HUES48 (cell line): ENCODE measurements at regions not wholly inside any gene's neighbourhood (a gene's known extent, or its start where the extent isn't known, plus 50 kb on each side); places are given as distances from the start of the nearest gene placed in this dataset.

Experiments
- H3K27ac ChIP-seq: one replicate; pipeline ENCODE4 v1.7.0; 2013; ENCODE audit warnings: low read depth, low read length, inconsistent platforms
- H3K27me3 ChIP-seq: 2 replicates; pipeline ENCODE4 v1.6.1; 2013; ENCODE audit warnings: mild to moderate bottlenecking, low read length; ENCODE audit not compliant: control insufficient read depth, insufficient read depth
- H3K36me3 ChIP-seq: 2 replicates; pipeline ENCODE4 v1.6.1; 2013; ENCODE audit warnings: low read length; ENCODE audit not compliant: control insufficient read depth, insufficient read depth
- H3K4me1 ChIP-seq: 2 replicates; pipeline ENCODE4 v1.6.1; 2013; ENCODE audit warnings: mild to moderate bottlenecking, low read length; ENCODE audit not compliant: control insufficient read depth, insufficient read depth
- H3K4me3 ChIP-seq: 2 replicates; pipeline ENCODE4 v1.5.1; 2013; ENCODE audit warnings: mild to moderate bottlenecking, low read depth, low read length
- H3K9ac ChIP-seq: 2 replicates; pipeline ENCODE4 v1.6.1; 2013; ENCODE audit warnings: mild to moderate bottlenecking, low read depth, low read length, moderate library complexity
- H3K9me3 ChIP-seq: 2 replicates; pipeline ENCODE4 v1.6.1; 2013; ENCODE audit warnings: low read length; ENCODE audit not compliant: control insufficient read depth, insufficient read depth

GRCh38 chr5:123735384-123735783 is 223.4 kb downstream of the CSNK1G3 start:
- no peak overlapping the region for H3K4me3 ChIP-seq
- no peak overlapping the region for H3K9ac ChIP-seq
- H3K9me3 ChIP-seq: peaks cover 34% of the 10 kb centered on the region
- no peaks in the 10 kb centered on the region for H3K4me1 ChIP-seq
- no peaks in the 10 kb centered on the region for H3K36me3 ChIP-seq
- no peaks in the 10 kb centered on the region for H3K27me3 ChIP-seq
- H3K27ac ChIP-seq: no peak overlapping the region

DNA sequence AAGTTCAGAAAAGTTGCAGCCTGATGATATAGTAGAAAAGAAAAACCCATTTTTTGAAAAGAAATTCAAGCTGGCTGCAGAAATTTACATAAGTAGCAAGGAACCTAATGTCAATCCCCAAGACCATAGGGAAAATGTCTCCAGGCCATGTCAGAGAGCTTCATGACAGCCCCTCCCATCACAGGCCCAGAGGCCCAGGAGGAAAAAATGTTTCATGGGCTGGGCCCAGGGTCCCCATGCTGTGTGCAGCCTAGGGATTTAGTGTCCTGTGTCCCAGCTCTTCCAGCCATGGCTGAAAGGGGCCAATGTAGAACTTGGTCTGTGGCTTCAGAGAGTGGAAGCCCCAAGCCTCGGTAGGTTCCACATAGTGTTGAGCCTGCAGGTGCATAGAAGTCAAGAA is 220.3 kb downstream of the CSNK1G3 start:
- Histone ChIP-seq H3K9ac (no peak overlapping the region), H3K4me3 (no peak overlapping the region), H3K27me3 (no peaks in the 10 kb centered on the region), H3K27ac (no peak overlapping the region), H3K36me3 (no peaks in the 10 kb centered on the region), H3K9me3 (peaks cover 36% of the 10 kb centered on the region), H3K4me1 (no peaks in the 10 kb centered on the region)

- no peak overlapping the region for H3K9ac ChIP-seq
- no peaks in the 10 kb centered on the region for H3K36me3 ChIP-seq
- H3K27me3 ChIP-seq: no peaks in the 10 kb centered on the region
- no peak overlapping the region for H3K27ac ChIP-seq
- no peaks in the 10 kb centered on the region for H3K9me3 ChIP-seq
- H3K4me1 ChIP-seq: no peaks in the 10 kb centered on the region
- no peak overlapping the region for H3K4me3 ChIP-seq
Observed at GRCh38 chr5:123722451-123722850, 210.5 kb downstream of the CSNK1G3 start.

DNA sequence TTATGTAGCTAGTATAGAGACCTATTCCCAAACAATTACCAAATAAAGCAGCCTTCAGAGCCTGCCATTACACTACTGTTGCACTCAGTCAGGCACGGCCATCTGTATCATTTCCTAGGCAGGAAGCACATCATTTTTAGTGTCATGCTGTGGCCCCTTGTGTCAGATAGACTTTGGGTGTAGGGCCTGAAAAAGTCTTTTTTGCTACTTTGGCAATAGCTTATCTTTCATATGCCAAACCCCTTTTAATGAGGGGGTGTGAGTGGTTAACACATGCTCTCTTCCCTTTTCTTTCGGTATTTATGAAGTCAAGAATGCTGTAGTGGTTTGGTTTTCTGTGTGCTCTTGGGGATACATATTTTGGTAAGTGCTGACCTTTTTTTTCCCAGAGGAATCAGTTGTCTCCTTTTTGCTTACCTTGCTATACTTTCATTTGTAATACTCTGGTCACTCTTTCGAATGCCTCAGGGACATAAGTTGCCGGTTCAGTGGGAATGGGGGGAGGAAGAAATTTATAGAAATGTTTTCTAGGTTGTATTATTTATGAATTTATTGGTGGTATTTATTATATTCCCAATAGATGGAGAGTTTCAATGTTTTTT is 209.8 kb downstream of the CSNK1G3 start:
- no peak overlapping the region for H3K4me3 ChIP-seq
- H3K9me3 ChIP-seq: no peaks in the 10 kb centered on the region
- H3K4me1 ChIP-seq: no peaks in the 10 kb centered on the region
- H3K36me3 ChIP-seq: no peaks in the 10 kb centered on the region
- H3K27me3 ChIP-seq: no peaks in the 10 kb centered on the region
- H3K9ac ChIP-seq: no peak overlapping the region
- no peak overlapping the region for H3K27ac ChIP-seq

DNA sequence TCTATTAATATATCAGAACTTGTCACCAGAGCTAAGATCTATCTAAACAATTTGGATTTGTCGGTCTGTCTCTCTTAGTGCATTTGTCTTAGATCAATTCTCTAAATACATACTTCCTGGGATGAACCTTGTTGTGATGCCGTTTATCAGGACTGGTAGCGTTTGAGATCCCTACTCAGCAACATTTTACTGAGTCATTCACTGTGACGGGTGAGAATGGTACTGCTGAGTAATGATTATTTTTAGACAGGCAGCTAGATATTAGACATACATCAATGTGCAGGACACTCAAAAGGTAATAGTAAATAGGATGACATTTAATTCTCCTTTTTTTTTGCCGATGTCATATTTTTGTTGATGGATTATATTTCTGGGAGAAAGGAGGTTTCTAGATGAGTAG is 209.0 kb downstream of the CSNK1G3 start:
- Histone ChIP-seq H3K4me1 (no peaks in the 10 kb centered on the region), H3K27ac (no peak overlapping the region), H3K4me3 (no peak overlapping the region), H3K27me3 (no peaks in the 10 kb centered on the region), H3K36me3 (no peaks in the 10 kb centered on the region), H3K9me3 (no peaks in the 10 kb centered on the region), H3K9ac (no peak overlapping the region)

- H3K36me3 ChIP-seq: no peaks in the 10 kb centered on the region
- no peaks in the 10 kb centered on the region for H3K9me3 ChIP-seq
- H3K27ac ChIP-seq: no peak overlapping the region
- H3K27me3 ChIP-seq: no peaks in the 10 kb centered on the region
- H3K4me3 ChIP-seq: no peak overlapping the region
- no peak overlapping the region for H3K9ac ChIP-seq
- H3K4me1 ChIP-seq: no peaks in the 10 kb centered on the region
Observed at GRCh38 chr5:123720339-123720738, 208.4 kb downstream of the CSNK1G3 start.

DNA sequence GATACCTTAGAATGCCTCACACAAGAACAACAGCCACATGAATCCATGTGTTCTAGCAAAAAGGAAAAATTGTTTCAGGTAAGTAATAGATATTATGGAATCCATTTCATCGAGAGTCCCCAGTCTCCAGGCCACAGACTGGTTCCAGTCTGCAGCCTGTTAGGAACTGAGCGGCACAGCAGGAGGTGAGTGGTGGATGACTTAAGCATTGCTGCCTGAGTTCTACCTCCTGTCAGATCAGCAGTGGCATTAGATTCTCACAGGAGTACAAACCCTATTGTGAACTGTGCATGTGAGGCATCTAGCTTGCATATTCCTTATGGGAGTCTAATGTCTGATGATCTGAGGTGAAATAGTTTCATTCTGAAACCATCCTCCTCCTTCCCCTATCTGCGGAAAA is 207.0 kb downstream of the CSNK1G3 start:
- no peak overlapping the region for H3K9ac ChIP-seq
- no peaks in the 10 kb centered on the region for H3K27me3 ChIP-seq
- no peak overlapping the region for H3K27ac ChIP-seq
- H3K36me3 ChIP-seq: no peaks in the 10 kb centered on the region
- no peaks in the 10 kb centered on the region for H3K9me3 ChIP-seq
- H3K4me3 ChIP-seq: no peak overlapping the region
- no peaks in the 10 kb centered on the region for H3K4me1 ChIP-seq

DNA sequence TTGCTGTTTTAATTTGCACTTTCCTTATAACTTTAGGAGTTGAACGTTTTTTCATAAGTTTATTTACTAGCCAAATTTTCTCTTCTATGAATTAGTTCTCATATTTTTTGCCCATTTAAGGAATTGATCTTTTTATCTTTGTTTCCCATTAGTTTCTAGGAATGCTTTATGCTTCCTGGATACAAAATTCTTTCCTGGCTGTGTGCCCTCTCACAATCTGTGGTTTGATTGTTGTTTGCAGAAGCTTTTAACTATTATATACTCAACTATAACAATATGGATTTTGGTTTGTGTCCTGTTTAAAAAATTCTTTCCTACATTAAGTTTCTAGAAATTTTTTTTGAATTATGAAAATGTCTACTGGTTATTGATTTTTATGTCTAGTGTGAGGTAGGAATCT is 206.3 kb downstream of the CSNK1G3 start:
- no peak overlapping the region for H3K4me3 ChIP-seq
- H3K9ac ChIP-seq: no peak overlapping the region
- H3K9me3 ChIP-seq: no peaks in the 10 kb centered on the region
- no peaks in the 10 kb centered on the region for H3K36me3 ChIP-seq
- no peaks in the 10 kb centered on the region for H3K4me1 ChIP-seq
- no peaks in the 10 kb centered on the region for H3K27me3 ChIP-seq
- no peak overlapping the region for H3K27ac ChIP-seq

GRCh38 chr5:123717139-123717538 is 205.2 kb downstream of the CSNK1G3 start:
- Histone ChIP-seq H3K4me3 (no peak overlapping the region), H3K27ac (no peak overlapping the region), H3K9me3 (no peaks in the 10 kb centered on the region), H3K36me3 (no peaks in the 10 kb centered on the region), H3K27me3 (no peaks in the 10 kb centered on the region), H3K9ac (no peak overlapping the region), H3K4me1 (no peaks in the 10 kb centered on the region)

- H3K9ac ChIP-seq: no peak overlapping the region
Observed at GRCh38 chr5:123710031-123710430, 198.1 kb downstream of the CSNK1G3 start.

DNA sequence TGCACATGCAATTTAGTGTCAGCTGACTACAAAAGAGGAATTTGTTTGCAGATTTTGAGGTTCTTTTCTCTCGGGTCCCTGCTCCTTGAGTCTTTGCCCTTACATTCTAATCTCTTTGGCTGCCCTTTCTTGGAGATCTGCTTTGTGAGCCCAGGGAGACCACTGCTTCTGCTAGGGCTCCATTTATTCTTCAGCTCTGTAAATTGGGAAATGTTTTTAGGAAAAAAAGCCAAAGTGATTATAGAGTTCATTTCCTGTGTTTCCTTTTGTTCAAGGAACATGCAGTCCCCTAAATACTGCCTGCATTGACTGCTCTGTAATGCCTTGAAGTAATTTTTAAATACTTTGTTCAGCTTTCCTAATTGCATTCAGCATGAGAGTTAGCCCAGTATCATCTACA is 197.4 kb downstream of the CSNK1G3 start:
- H3K9ac ChIP-seq: no peak overlapping the region
- no peaks in the 10 kb centered on the region for H3K27me3 ChIP-seq
- H3K4me1 ChIP-seq: no peaks in the 10 kb centered on the region
- H3K9me3 ChIP-seq: no peaks in the 10 kb centered on the region
- H3K36me3 ChIP-seq: no peaks in the 10 kb centered on the region
- H3K27ac ChIP-seq: no peak overlapping the region
- no peak overlapping the region for H3K4me3 ChIP-seq

More at GRCh38 chr5:123710031-123710430, 198.1 kb downstream of the CSNK1G3 start:
- Histone ChIP-seq H3K4me1 (no peaks in the 10 kb centered on the region), H3K36me3 (no peaks in the 10 kb centered on the region), H3K27me3 (no peaks in the 10 kb centered on the region), H3K27ac (no peak overlapping the region), H3K4me3 (no peak overlapping the region), H3K9me3 (no peaks in the 10 kb centered on the region)
